Esophagus (tissue), 2 donors: ENCODE measurements at regions not wholly inside any gene's neighbourhood (a gene's known extent, or its start where the extent isn't known, plus 50 kb on each side); places are given as distances from the start of the nearest gene placed in this dataset.

Experiments
- H3K27ac ChIP-seq, 2 donors: one replicate each; pipeline ENCODE4 v1.5.1; 2013; ENCODE audit warnings: low read depth in 2 of 2, mild to moderate bottlenecking in 2 of 2, inconsistent platforms in 1 of 2, low read length in 1 of 2, moderate library complexity in 1 of 2
- H3K27me3 ChIP-seq, 2 donors: one replicate each; pipeline ENCODE4 v1.6.1; 2013; ENCODE audit warnings: low read length in 2 of 2, control low read depth in 1 of 2, mild to moderate bottlenecking in 1 of 2; ENCODE audit not compliant: insufficient read depth in 2 of 2, control insufficient read depth in 1 of 2
- H3K36me3 ChIP-seq, 2 donors: one replicate each; pipeline ENCODE4 v1.6.1; 2013; ENCODE audit warnings: low read length in 1 of 2; ENCODE audit not compliant: control insufficient read depth in 2 of 2, insufficient read depth in 2 of 2
- H3K4me1 ChIP-seq, 2 donors: one replicate each; pipeline ENCODE4 v1.6.1; 2013; ENCODE audit warnings: low read length in 1 of 2; ENCODE audit not compliant: control insufficient read depth in 2 of 2, insufficient read depth in 2 of 2
- H3K4me3 ChIP-seq, 2 donors: one replicate each; pipeline ENCODE4 v1.5.1; 2013; ENCODE audit warnings: low read length in 2 of 2, mild to moderate bottlenecking in 2 of 2, low read depth in 1 of 2, moderate library complexity in 1 of 2
- H3K9me3 ChIP-seq, 2 donors: one replicate each; pipeline ENCODE4 v1.6.1; 2013; ENCODE audit warnings: mild to moderate bottlenecking in 2 of 2, low read depth in 1 of 2, low read length in 1 of 2, moderate library complexity in 1 of 2; ENCODE audit not compliant: control insufficient read depth in 2 of 2, insufficient read depth in 1 of 2
- WGBS, 2 donors: extraction: QIAGEN DNeasy Blood & Tissue Kit; methylation state at CpG; one replicate each; pipeline ENCODE4 v1.1.7; 2013; 5-methylcytosine and 5-hydroxymethylcytosine counted together
- donor health status: healthy with polysubstance abuse.
- donor health status: Bipolar disorder and iron deficiency.

DNA sequence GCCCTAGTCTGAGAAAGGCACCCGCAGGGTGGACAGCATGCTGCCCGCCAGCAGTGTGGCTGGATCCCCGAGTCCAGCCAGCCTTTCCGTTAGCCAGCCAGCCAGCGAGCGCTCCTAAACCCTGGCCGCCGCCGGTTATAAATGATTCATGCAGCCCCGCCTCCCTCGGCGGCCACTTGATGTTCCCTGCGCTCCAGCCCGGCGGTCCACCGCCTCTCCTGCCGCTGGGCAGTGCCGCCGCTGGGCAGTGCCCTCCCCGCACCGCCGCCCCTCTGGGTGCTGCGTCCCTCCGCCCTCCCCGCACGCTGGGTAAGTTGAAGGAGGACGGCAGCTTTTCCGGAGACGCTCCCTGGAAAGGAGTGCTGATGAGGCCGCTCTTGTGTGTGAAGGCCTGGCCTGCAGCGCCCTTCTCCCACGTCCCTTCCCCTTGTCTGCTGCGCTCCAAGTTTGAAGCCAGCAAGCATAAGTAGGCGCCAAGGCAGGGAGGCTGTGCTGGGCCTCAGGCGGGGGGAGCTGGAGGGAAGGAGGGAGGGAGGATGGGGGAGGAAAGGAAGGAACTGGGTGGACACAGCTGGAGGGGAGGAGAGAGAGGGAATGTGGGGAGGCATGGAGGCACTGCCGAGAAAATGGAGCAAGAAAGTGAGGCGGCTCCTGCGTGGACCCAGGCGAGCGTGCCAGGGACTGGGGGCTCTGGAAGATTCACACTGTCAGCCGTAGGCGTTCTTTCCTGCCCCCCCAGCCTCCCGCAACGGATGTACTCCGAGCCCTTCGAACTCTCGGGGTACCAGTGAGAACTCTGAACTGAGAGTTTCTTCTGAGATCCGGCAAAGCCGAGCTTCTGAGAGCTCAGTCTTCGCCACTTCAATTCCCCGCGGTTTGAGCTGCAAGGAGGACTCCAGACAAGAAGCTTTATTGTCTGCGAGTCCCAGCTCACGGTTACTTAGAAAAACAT, 131.9 kb downstream of the GLI2 start:
- WGBS, 2 donors, result 21 to 23% methylated on average over 52 to 54 of the region's 54 CpGs

DNA sequence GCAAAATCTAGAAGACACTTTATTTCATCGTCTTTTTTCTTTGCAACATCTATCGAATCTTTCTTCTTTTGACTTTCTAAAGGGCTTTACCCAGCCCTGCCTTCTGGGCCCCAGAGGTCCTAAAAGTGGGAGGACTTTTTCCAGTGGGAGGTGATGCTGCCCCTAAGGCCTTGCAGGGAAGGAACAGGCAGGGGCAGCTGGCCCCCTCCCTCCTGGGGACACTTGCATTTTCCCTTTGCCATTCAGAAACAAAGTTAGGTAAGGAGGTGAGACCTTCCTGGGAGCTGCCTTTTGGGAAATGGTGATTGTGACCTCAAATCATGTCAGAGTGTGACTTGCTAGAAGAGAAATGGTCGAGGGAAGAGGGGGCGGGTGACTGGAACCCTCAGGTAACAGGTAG, 132.7 kb downstream of the GLI2 start:
- H3K27ac ChIP-seq, result no peak overlapping the region
- H3K4me3 ChIP-seq, result no peak overlapping the region
- no peaks in the 10 kb centered on the region for H3K9me3 ChIP-seq
- H3K27me3 ChIP-seq, result no peaks in the 10 kb centered on the region
- peaks cover 0 to 13% of the 10 kb centered on the region in 2 donors for H3K4me1 ChIP-seq
- no peaks in the 10 kb centered on the region for H3K36me3 ChIP-seq
- 74 to 82% methylated on average over 4 of the region's 4 CpGs for WGBS, 2 donors

More for the DNA sequence above, 131.9 kb downstream of the GLI2 start:
- Histone ChIP-seq H3K36me3 (no peaks in the 10 kb centered on the region), H3K4me3 (peak overlapping the region; percentile 9 to 10), H3K4me1 (peaks cover 0 to 15% of the 10 kb centered on the region in 2 donors), H3K27ac (peak overlapping the region; percentile 26 to 77), H3K9me3 (no peaks in the 10 kb centered on the region), H3K27me3 (no peaks in the 10 kb centered on the region)

DNA sequence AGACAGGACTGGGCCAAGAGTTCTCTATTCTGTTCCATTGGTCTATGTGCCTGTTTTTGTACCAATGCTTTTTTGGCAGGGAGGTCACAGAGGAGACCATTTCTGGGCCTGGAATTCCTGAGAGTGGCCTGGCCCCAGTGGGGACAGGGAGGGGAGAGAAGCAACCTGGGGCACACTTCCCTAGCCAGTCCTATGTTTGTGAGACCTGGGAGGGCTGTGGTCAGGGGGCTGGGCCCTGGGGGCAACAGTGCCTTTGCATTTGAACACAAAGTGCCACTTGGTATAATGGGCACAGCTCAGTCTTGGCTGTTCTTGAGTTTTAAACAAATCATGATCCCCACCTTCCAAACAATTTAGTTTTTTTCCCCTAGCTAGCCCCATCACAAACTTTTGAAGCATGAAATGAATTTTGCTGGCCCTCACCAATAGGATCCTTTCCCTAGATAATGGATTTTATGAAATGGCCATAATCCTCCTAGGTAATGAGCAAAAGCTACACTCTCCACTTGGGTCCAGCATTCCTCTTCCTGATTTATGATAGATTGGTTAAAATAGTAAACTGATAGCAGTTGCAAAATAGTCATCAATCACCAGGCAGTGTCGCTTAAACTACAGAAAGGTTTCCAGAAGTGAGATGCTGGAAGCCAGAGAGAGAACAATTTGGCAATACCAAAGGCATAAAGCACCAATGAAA, 133.5 kb downstream of the GLI2 start:
- WGBS, 2 donors, result 67 to 76% methylated on average over 1 of the region's 1 CpG
- no peak overlapping the region for H3K4me3 ChIP-seq
- no peak overlapping the region for H3K27ac ChIP-seq
- no peaks in the 10 kb centered on the region for H3K27me3 ChIP-seq
- no peaks in the 10 kb centered on the region for H3K36me3 ChIP-seq
- H3K9me3 ChIP-seq, result no peaks in the 10 kb centered on the region
- H3K4me1 ChIP-seq, result peaks cover 0 to 9% of the 10 kb centered on the region in 2 donors

DNA sequence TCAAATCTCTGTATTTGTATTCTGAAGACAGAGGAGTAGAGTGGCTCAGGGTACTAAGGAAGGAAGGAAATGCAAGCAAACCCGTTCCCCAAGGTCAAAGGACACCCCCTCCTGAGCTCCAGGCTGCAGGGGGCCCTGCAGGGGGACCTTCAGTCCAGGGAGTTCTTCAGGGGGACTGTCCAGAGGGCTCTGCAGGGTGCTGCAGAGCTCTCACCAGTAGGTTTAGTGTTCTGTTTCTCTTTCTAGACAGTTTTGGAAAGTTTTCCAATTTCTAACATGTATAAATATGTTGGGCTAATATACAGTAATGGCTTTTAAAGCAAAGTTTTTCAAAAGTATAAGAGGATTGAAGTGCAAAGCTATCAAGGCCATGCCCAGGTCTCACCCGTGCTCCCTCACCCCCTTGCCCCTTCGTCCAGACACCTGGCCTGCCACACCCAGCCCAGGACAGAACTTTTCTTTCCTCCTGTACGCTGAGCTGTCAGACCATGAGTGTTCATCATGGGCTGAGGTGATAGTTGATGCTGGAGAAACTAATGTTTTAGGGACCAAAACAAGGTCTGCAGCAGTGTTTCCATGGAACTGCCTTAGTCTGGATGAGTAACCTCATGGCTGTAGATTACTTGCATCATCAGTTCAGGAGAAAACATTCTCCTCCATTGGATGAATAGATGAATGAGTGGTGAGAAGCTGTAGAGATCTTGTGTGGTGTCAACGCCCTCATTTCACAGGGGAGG, 134.2 kb downstream of the GLI2 start:
- H3K36me3 ChIP-seq, result no peaks in the 10 kb centered on the region
- no peak overlapping the region for H3K27ac ChIP-seq
- H3K9me3 ChIP-seq, result no peaks in the 10 kb centered on the region
- peaks cover 0 to 9% of the 10 kb centered on the region in 2 donors for H3K4me1 ChIP-seq
- H3K27me3 ChIP-seq, result no peaks in the 10 kb centered on the region
- WGBS, 2 donors, result 68 to 72% methylated on average over 5 of the region's 5 CpGs
- no peak overlapping the region for H3K4me3 ChIP-seq

DNA sequence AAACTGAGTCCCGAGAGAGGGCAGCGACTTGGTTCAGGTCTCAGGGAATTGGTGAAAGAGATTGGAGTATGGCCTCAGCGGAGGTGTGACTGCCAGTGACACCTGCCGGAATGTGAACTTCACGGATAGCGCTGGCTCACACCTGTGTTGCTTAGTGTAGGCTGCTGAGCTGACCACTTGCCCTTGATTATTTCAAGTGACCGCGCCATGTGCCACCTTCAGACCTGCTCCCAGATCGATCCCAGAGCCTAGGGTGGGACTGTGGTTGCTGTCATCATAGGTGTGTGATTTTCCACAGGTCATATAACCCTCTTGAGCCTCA, 134.8 kb downstream of the GLI2 start:
- Histone ChIP-seq H3K27me3 (no peaks in the 10 kb centered on the region), H3K27ac (no peak overlapping the region), H3K4me1 (peaks cover 0 to 9% of the 10 kb centered on the region in 2 donors), H3K4me3 (no peak overlapping the region), H3K36me3 (no peaks in the 10 kb centered on the region), H3K9me3 (no peaks in the 10 kb centered on the region)
- WGBS, 2 donors, result 96% methylated on average over 9 of the region's 9 CpGs

DNA sequence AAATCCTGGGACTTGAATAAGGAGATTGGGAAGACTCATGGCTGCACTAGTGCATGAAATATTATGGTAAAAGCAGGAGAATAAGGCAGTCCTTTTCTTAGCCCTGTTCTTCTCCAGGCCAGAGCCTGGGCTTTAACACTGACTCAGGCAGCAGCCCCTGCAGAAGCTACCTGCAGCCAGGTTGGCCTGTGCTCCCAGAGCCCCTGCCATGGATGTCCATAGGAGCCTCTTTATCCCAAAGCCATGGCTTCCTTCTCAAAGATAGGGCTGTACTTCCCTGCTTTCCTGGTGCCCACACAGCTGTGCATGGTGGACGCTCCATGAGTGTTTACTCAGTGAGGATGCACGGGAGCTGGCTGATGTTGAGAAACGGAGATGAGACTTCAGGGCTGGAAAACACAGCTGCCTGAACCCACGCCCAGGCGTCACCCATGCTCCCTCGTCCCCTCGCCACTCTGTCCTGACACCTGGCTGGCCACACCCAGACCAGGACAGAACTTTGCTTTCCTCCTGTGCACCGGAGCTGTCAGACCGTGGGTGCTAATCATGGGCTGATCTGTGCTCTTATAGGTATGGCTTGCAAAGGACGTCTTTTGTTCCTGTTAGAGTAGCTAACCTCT, 135.5 kb downstream of the GLI2 start:
- peaks cover 0 to 9% of the 10 kb centered on the region in 2 donors for H3K4me1 ChIP-seq
- H3K27me3 ChIP-seq, result no peaks in the 10 kb centered on the region
- no peaks in the 10 kb centered on the region for H3K36me3 ChIP-seq
- 82 to 91% methylated on average over 10 of the region's 10 CpGs for WGBS, 2 donors
- no peak overlapping the region for H3K4me3 ChIP-seq
- no peaks in the 10 kb centered on the region for H3K9me3 ChIP-seq
- no peak overlapping the region for H3K27ac ChIP-seq

DNA sequence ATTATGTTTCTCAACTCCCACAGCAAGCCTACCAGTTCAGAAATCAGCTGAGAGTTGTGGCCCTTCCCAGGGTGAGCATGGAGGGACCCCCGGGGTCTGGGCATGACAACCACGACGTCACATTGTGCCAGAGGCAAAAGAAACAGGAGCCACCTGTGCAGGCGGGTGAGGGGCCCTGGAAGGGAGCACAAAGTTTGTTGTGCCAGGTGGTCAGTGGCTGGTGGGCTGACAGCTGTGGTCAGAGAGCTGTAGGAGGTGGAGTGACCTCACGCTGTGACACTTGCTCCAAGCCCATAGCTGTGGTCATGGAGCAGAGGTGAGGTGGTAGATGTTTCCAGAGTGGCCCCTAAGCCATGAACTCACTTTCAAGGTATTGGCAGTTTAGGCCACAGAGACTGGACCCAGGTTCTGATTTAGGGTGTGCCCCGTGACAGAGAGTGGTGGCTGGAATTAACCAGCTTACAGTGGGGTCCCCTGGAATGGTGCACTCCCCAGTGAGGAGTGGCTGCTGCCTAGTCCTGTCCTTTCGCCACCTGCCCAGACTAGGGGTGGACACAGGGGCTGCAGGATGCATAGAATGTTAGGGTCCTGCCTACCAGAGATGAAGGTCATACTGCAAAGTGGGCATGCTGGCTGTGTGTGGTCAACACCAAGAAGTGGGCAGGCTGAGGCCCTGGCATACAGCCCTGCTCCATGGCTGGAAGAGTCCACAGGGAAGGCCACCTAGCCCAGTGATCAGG, 136.4 kb downstream of the GLI2 start:
- 77 to 81% methylated on average over 7 of the region's 7 CpGs for WGBS, 2 donors
- Histone ChIP-seq H3K27ac (no peak overlapping the region), H3K4me1 (peaks cover 0 to 5% of the 10 kb centered on the region in 2 donors), H3K4me3 (no peak overlapping the region), H3K9me3 (no peaks in the 10 kb centered on the region), H3K36me3 (no peaks in the 10 kb centered on the region), H3K27me3 (no peaks in the 10 kb centered on the region)

DNA sequence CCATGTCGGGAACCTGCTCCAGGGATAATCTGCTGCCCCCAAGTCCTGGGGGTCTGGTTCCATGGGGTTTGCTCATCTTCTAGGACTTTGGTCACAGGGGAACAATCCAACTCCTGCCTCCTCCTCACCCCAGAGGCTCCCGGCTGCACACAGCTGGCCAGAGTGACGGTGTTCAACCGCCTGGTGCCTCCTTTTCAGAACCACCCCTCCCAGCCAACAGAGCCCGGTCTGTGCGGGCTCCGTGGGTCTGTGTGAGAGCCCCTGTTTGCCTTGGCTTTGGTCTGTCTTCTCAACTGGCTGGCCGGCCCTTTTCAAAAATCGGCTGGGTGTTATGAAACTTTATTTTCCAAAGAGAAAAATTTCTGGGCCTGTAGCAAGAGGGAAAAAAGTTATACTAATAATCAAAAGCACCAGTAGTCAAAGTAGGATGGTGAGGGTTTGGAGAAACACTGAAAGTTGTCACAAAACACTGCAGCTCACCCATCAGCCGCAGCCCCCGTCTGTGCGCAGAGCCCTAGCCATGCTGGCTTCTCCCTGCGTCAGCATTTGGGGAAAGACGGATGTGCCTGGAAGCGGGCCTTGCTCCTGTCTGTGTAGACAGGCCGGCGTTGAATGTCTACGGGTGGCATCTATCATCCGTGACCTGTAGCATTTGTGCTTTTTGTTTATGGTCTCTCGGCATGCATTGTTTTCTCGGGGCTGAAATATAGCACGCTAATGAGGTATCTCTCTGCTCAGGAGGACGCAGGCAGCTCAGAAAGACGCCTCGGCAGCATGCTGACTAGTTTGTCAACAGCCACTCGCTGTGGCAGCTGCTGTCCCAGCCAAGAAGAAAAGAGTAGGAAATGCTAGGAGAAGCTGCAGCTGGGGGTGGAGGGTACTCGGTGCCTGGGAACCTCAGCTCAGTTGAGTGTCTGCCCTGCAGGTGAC, 138.6 kb downstream of the GLI2 start:
- Histone ChIP-seq H3K36me3 (no peaks in the 10 kb centered on the region), H3K4me1 (peaks cover 0 to under 1% of the 10 kb centered on the region in 2 donors), H3K27ac (peak overlapping the region in 1 of 2 donors; percentile 11), H3K27me3 (no peaks in the 10 kb centered on the region), H3K9me3 (no peaks in the 10 kb centered on the region), H3K4me3 (no peak overlapping the region)
- WGBS, 2 donors, result 79 to 81% methylated on average over 27 of the region's 27 CpGs
